Neuronal stem cell (in vitro differentiated cells): ENCODE measurements at regions not wholly inside any gene's neighbourhood (a gene's known extent, or its start where the extent isn't known, plus 50 kb on each side); places are given as distances from the start of the nearest gene placed in this dataset.

ENCODE experiments used
- DNase-seq: peaks from one replicate; pipeline ENCODE4 v3.0.0-alpha.2; 2013; ENCODE audit warnings: low spot score
- H2AFZ ChIP-seq: one replicate; pipeline ENCODE4 v1.6.1; 2013; ENCODE audit warnings: mild to moderate bottlenecking, low read length, inconsistent platforms
- H2AK5ac ChIP-seq: 2 replicates; pipeline ENCODE4 v1.6.1; 2013; ENCODE audit warnings: low read depth, mild to moderate bottlenecking, inconsistent platforms, low read length, moderate library complexity, mixed read lengths
- H2BK120ac ChIP-seq: 2 replicates; pipeline ENCODE4 v1.6.1; 2013; ENCODE audit warnings: low read depth, mild to moderate bottlenecking, inconsistent platforms, low read length, moderate library complexity, mixed read lengths
- H2BK12ac ChIP-seq: one replicate; pipeline ENCODE4 v1.6.1; 2013; ENCODE audit warnings: low read length, inconsistent platforms
- H2BK15ac ChIP-seq: 2 replicates; pipeline ENCODE4 v1.6.1; 2013; ENCODE audit warnings: mild to moderate bottlenecking, low read length, inconsistent platforms, mixed read lengths
- H2BK5ac ChIP-seq: one replicate; pipeline ENCODE4 v1.6.1; 2013; ENCODE audit warnings: inconsistent platforms, mild to moderate bottlenecking, low read length, moderate library complexity
- H3K14ac ChIP-seq: one replicate; pipeline ENCODE4 v1.6.1; 2013; ENCODE audit warnings: low read length, inconsistent platforms
- H3K18ac ChIP-seq: 2 replicates; pipeline ENCODE4 v1.6.1; 2013; ENCODE audit warnings: low read length, inconsistent platforms
- H3K23ac ChIP-seq: 2 replicates; pipeline ENCODE4 v1.6.1; 2013; ENCODE audit warnings: low read depth, mild to moderate bottlenecking, mixed read lengths, low read length, inconsistent platforms; ENCODE audit not compliant: poor library complexity
- H3K27ac ChIP-seq: replicated peaks from 3 replicates; pipeline ENCODE4 v1.5.1; 2013; ENCODE audit warnings: low read length, inconsistent platforms
- H3K27me3 ChIP-seq, 3 experiments: 2 replicates each; pipeline ENCODE4 v1.6.1; 2013; ENCODE audit warnings: low read length in 3 of 3, mild to moderate bottlenecking in 2 of 3, inconsistent platforms in 1 of 3, low read depth in 1 of 3, mixed read lengths in 1 of 3, moderate library complexity in 1 of 3; ENCODE audit not compliant: control insufficient read depth in 3 of 3, insufficient read depth in 3 of 3
- H3K36me3 ChIP-seq, 2 donors: replicated peaks in 1 of 2; 2 replicates each; pipeline ENCODE4 v1.6.1; 2013; ENCODE audit warnings: low read length in 2 of 2; ENCODE audit not compliant: control insufficient read depth in 2 of 2, insufficient read depth in 2 of 2
- H3K4ac ChIP-seq: 2 replicates; pipeline ENCODE4 v1.6.1; 2013; ENCODE audit warnings: inconsistent platforms, mild to moderate bottlenecking, low read length, moderate library complexity
- H3K4me1 ChIP-seq, 2 donors: 1 replicate in 1 of 2; 2 replicates in 1 of 2; pipeline ENCODE4 v1.6.1; 2013; ENCODE audit warnings: low read length in 2 of 2, low read depth in 1 of 2; ENCODE audit not compliant: control insufficient read depth in 2 of 2, insufficient read depth in 1 of 2
- H3K4me2 ChIP-seq: one replicate; pipeline ENCODE4 v1.6.1; 2013; ENCODE audit warnings: mild to moderate bottlenecking, low read length, inconsistent platforms; ENCODE audit not compliant: insufficient read depth, poor library complexity, severe bottlenecking
- H3K4me3 ChIP-seq, 2 donors: 2 replicates each; pipeline ENCODE4 v1.5.1; 2013; ENCODE audit warnings: low read length in 2 of 2, mild to moderate bottlenecking in 2 of 2, inconsistent platforms in 1 of 2, moderate library complexity in 1 of 2
- H3K79me1 ChIP-seq: one replicate; pipeline ENCODE4 v1.6.1; 2013; ENCODE audit warnings: low read depth, mild to moderate bottlenecking, inconsistent platforms, low read length, moderate library complexity
- H3K9ac ChIP-seq: one replicate; pipeline ENCODE4 v1.6.1; 2013; ENCODE audit warnings: mild to moderate bottlenecking, low read depth, low read length, inconsistent platforms; ENCODE audit not compliant: poor library complexity
- H3K9me3 ChIP-seq, 2 donors: replicated peaks in 1 of 2; 2 replicates each; pipeline versions ENCODE3 to v1.6.1; 2013; ENCODE audit warnings: low read length in 2 of 2, mild to moderate bottlenecking in 2 of 2, inconsistent platforms in 1 of 2, low read depth in 1 of 2, mixed read lengths in 1 of 2, moderate library complexity in 1 of 2; ENCODE audit not compliant: control insufficient read depth in 2 of 2, insufficient read depth in 1 of 2
- H4K8ac ChIP-seq: one replicate; pipeline ENCODE4 v1.6.1; 2013; ENCODE audit warnings: low read depth, mild to moderate bottlenecking, inconsistent platforms, low read length, moderate library complexity
- H4K91ac ChIP-seq: one replicate; pipeline ENCODE4 v1.6.1; 2013; ENCODE audit warnings: low read length, low read depth, mild to moderate bottlenecking, inconsistent platforms; ENCODE audit not compliant: poor library complexity
- WGBS, 2 donors: extraction: QIAGEN DNeasy Blood & Tissue Kit; methylation state at CpG; one replicate each; pipeline ENCODE4 v1.1.7; 2013; ENCODE audit warnings: missing lambda C conversion rate in 2 of 2, mixed read lengths in 1 of 2; ENCODE audit not compliant: insufficient read length in 2 of 2, insufficient replicate concordance in 1 of 2; ENCODE audit errors: extremely low coverage in 2 of 2; 5-methylcytosine and 5-hydroxymethylcytosine counted together

DNA sequence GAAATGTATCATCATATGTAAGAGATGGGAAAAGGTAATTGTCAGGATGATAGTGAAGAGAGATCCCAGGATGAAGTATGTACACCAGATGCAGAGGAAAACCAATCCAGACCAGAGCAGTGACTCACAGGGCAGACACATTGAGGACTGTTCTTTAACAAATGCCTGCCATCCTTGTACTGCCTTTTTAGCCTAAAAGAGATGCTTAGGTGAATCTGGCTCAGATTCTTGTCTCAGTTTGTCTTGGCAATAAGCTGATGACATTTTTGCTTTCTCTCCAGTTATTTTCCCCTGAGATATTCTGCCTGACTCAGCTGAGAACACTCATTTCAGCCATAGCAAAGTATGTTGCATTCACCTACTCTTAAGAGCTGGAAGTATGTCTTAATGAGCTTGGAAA is 405.3 kb upstream of the USP15 start:
- Histone ChIP-seq H3K27me3 (no peaks in the 10 kb centered on the region), H2BK15ac (no peak overlapping the region), H2AK5ac (no peak overlapping the region), H2BK12ac (no peak overlapping the region), H3K23ac (no peak overlapping the region), H3K4me2 (no peak overlapping the region), H3K18ac (no peak overlapping the region), H3K27ac (no peak overlapping the region), H2AFZ (no peak overlapping the region), H4K91ac (no peak overlapping the region), H3K9me3 (no peaks in the 10 kb centered on the region), H3K36me3 (no peaks in the 10 kb centered on the region), H3K9ac (no peak overlapping the region), H2BK5ac (no peak overlapping the region), H3K14ac (no peak overlapping the region), H3K79me1 (no peaks in the 10 kb centered on the region), H3K4ac (no peak overlapping the region), H3K4me1 (no peaks in the 10 kb centered on the region), H2BK120ac (no peak overlapping the region), H4K8ac (no peak overlapping the region), H3K4me3 (no peak overlapping the region)
- DNase-seq, result no peak

GRCh38 chr12:61857968-61858367 is 402.2 kb upstream of the USP15 start:
- H3K4me1 ChIP-seq, result no peaks in the 10 kb centered on the region
- H3K79me1 ChIP-seq, result no peaks in the 10 kb centered on the region
- H2BK15ac ChIP-seq, result no peak overlapping the region
- H2BK12ac ChIP-seq, result no peak overlapping the region
- no peaks in the 10 kb centered on the region for H3K27me3 ChIP-seq
- H3K4ac ChIP-seq, result no peak overlapping the region
- H2AFZ ChIP-seq, result no peak overlapping the region
- H4K8ac ChIP-seq, result no peak overlapping the region
- H3K9me3 ChIP-seq, result no peaks in the 10 kb centered on the region
- no peak overlapping the region for H3K18ac ChIP-seq
- no peak overlapping the region for H3K27ac ChIP-seq
- H3K4me2 ChIP-seq, result no peak overlapping the region
- no peaks in the 10 kb centered on the region for H3K36me3 ChIP-seq
- H3K23ac ChIP-seq, result no peak overlapping the region
- no peak overlapping the region for H2BK5ac ChIP-seq
- no peak for DNase-seq
- no peak overlapping the region for H4K91ac ChIP-seq
- no CpG with 5 or more reads among the region's 2 CpGs for WGBS, 2 donors
- no peak overlapping the region for H2BK120ac ChIP-seq
- H3K14ac ChIP-seq, result no peak overlapping the region
- H3K4me3 ChIP-seq, result no peak overlapping the region
- H2AK5ac ChIP-seq, result no peak overlapping the region
- no peak overlapping the region for H3K9ac ChIP-seq

- no peak overlapping the region for H3K23ac ChIP-seq
- no peak overlapping the region for H3K4me2 ChIP-seq
- H3K27ac ChIP-seq, result no peak overlapping the region
- H3K4me3 ChIP-seq, result no peak overlapping the region
- no peak overlapping the region for H2BK12ac ChIP-seq
- peak; percentile 46 for DNase-seq
- no peak overlapping the region for H2BK5ac ChIP-seq
- H3K27me3 ChIP-seq, result no peaks in the 10 kb centered on the region
- no peak overlapping the region for H2BK15ac ChIP-seq
- H3K36me3 ChIP-seq, result no peaks in the 10 kb centered on the region
- no peak overlapping the region for H2AK5ac ChIP-seq
- H2BK120ac ChIP-seq, result no peak overlapping the region
- no peaks in the 10 kb centered on the region for H3K9me3 ChIP-seq
- peak overlapping the region; percentile 45 for H2AFZ ChIP-seq
- peaks cover under 1 to 2% of the 10 kb centered on the region in 2 donors for H3K4me1 ChIP-seq
- H3K14ac ChIP-seq, result no peak overlapping the region
- no peaks in the 10 kb centered on the region for H3K79me1 ChIP-seq
- no peak overlapping the region for H3K4ac ChIP-seq
- no peak overlapping the region for H4K91ac ChIP-seq
- H3K18ac ChIP-seq, result no peak overlapping the region
- H4K8ac ChIP-seq, result no peak overlapping the region
- no peak overlapping the region for H3K9ac ChIP-seq
Measured at GRCh38 chr12:61860451-61860850, 399.8 kb upstream of the USP15 start.

GRCh38 chr12:61862986-61863385 is 397.2 kb upstream of the USP15 start:
- H2AFZ ChIP-seq, result no peak overlapping the region
- no CpG with 5 or more reads among the region's 2 CpGs for WGBS, 2 donors
- no peak overlapping the region for H3K18ac ChIP-seq
- no peak overlapping the region for H2BK15ac ChIP-seq
- H2AK5ac ChIP-seq, result no peak overlapping the region
- no peaks in the 10 kb centered on the region for H3K9me3 ChIP-seq
- H3K27me3 ChIP-seq, result no peaks in the 10 kb centered on the region
- H3K4me2 ChIP-seq, result no peak overlapping the region
- H4K8ac ChIP-seq, result no peak overlapping the region
- H3K23ac ChIP-seq, result no peak overlapping the region
- no peak overlapping the region for H4K91ac ChIP-seq
- H2BK120ac ChIP-seq, result no peak overlapping the region
- no peak overlapping the region for H2BK12ac ChIP-seq
- H3K4me3 ChIP-seq, result no peak overlapping the region
- H2BK5ac ChIP-seq, result no peak overlapping the region
- H3K4me1 ChIP-seq, result peaks cover 2% of the 10 kb centered on the region in 2 donors
- H3K14ac ChIP-seq, result no peak overlapping the region
- no peaks in the 10 kb centered on the region for H3K36me3 ChIP-seq
- H3K9ac ChIP-seq, result no peak overlapping the region
- no peak overlapping the region for H3K27ac ChIP-seq
- DNase-seq, result no peak
- H3K4ac ChIP-seq, result no peak overlapping the region
- H3K79me1 ChIP-seq, result no peaks in the 10 kb centered on the region
